ENCODE measurements at regions not wholly inside any gene's neighbourhood (a gene's known extent, or its start where the extent isn't known, plus 50 kb on each side); places are given as distances from the start of the nearest gene placed in this dataset.

DNA sequence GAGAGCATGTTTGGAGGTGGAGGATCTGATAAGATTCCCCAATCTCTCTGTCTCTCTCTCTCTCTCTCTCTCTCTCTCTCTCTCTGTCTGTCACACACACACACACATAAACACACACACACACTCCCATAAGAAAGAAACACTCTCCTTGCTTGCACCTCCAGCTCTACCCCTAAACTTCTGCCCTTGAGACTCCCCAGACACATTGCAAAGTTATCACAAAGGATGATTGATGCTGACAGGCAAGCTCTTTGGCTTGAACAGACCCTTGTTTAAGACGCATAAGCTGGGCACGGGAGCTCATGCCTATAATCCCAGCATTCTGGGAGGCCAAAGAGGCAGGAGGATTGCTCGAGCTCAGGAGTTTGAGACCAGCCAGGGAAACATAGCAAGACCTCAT is 78.2 kb downstream of the NAV1 start:
- H3K4me3 ChIP-seq (ENCODE audit: low read depth, low read length), result no peak overlapping the region
- TF ChIP-seq, protein P1, sequence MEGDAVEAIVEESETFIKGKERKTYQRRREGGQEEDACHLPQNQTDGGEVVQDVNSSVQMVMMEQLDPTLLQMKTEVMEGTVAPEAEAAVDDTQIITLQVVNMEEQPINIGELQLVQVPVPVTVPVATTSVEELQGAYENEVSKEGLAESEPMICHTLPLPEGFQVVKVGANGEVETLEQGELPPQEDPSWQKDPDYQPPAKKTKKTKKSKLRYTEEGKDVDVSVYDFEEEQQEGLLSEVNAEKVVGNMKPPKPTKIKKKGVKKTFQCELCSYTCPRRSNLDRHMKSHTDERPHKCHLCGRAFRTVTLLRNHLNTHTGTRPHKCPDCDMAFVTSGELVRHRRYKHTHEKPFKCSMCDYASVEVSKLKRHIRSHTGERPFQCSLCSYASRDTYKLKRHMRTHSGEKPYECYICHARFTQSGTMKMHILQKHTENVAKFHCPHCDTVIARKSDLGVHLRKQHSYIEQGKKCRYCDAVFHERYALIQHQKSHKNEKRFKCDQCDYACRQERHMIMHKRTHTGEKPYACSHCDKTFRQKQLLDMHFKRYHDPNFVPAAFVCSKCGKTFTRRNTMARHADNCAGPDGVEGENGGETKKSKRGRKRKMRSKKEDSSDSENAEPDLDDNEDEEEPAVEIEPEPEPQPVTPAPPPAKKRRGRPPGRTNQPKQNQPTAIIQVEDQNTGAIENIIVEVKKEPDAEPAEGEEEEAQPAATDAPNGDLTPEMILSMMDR (IDR thresholded peaks at IDR 0.05; ENCODE audit: low read depth, low read length), result no peak
- no peaks in the 10 kb centered on the region for H3K36me3 ChIP-seq
- peaks cover 11% of the 10 kb centered on the region for H3K4me1 ChIP-seq
- no peaks in the 10 kb centered on the region for H3K27me3 ChIP-seq
- no peaks in the 10 kb centered on the region for H3K9me3 ChIP-seq
- no peak for DNase-seq

DNA sequence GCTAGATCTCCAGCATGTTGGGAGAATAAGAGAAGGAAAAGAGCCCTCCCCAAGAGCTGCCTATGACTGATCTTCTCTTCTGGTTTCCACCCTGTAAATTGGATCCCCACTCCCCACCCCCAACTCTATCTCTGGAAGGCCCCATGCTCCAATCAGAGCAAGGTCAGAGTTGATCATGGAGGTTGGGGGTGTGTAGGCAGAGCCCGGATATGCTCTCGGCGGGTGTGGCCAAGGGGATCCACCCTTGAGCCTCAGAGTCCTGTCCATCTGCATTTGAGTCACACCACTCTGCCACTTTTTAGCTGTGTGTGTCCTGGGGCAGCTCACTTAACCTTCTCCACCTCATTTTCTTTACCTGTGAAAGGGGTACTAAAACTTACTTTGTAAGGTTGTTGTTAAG is 79.5 kb downstream of the NAV1 start:
- DNase-seq, result no peak
- Histone ChIP-seq H3K4me1 (peaks cover 12% of the 10 kb centered on the region), H3K4me3 (ENCODE audit: low read depth, low read length) (no peak overlapping the region), H3K27me3 (no peaks in the 10 kb centered on the region), H3K9me3 (no peaks in the 10 kb centered on the region), H3K36me3 (no peaks in the 10 kb centered on the region; the same call in 1 of the 2 replicates)
- TF ChIP-seq, protein P1 (IDR thresholded peaks at IDR 0.05; ENCODE audit: low read depth, low read length), result no peak

DNA sequence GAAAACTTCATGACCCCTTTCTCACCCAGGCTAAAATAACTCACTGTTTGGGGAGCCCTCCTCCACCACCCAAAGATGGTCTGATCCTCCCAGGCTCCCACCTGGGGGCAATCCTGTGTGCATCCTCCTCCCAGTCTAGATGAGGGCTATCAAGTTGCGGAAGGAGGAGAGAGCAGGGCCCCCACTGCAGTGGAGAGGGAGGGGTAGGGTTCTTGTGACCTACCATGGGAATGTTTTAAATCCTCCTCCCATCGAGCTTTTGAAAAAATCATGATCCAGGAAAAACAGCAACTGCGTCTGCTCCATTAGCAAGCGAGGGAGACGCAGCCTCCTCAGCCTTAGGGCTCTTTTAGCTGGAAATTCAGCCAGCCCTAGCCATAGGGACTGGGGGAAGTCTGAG is 80.0 kb downstream of the NAV1 start:
- Histone ChIP-seq H3K27me3 (no peaks in the 10 kb centered on the region), H3K4me1 (peaks cover 12% of the 10 kb centered on the region), H3K9me3 (no peaks in the 10 kb centered on the region), H3K36me3 (no peaks in the 10 kb centered on the region; the same call in 1 of the 2 replicates), H3K4me3 (ENCODE audit: low read depth, low read length) (no peak overlapping the region)
- DNase-seq, result no peak
- TF ChIP-seq, protein P1 (IDR thresholded peaks at IDR 0.05; ENCODE audit: low read depth, low read length), result no peak

DNA sequence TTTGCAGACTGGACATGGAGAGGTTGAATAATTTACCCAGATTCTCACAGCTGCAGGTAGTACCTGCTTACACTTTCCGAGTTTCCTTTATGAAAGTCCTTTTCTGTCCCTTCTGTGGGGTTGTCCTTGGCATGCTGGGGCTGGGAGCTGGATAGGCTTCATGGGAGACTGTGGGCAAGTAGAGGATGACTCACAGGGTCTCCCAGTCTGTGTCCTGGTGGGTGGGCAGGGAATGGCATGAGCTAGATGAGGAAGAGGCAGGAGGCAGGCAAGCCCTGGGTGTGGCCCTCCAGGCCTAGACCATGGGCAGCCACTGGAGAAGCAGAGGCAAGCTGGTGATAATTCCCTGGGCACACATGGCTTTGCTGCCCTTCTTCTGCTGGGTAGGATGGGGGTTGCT is 80.6 kb downstream of the NAV1 start:
- Histone ChIP-seq H3K4me1 (peaks cover 12% of the 10 kb centered on the region), H3K4me3 (ENCODE audit: low read depth, low read length) (no peak overlapping the region), H3K36me3 (no peaks in the 10 kb centered on the region; the same call in 1 of the 2 replicates), H3K27me3 (no peaks in the 10 kb centered on the region), H3K9me3 (no peaks in the 10 kb centered on the region)
- TF ChIP-seq, protein P1 (IDR thresholded peaks at IDR 0.05; ENCODE audit: low read depth, low read length), result no peak
- DNase-seq, result no peak

DNA sequence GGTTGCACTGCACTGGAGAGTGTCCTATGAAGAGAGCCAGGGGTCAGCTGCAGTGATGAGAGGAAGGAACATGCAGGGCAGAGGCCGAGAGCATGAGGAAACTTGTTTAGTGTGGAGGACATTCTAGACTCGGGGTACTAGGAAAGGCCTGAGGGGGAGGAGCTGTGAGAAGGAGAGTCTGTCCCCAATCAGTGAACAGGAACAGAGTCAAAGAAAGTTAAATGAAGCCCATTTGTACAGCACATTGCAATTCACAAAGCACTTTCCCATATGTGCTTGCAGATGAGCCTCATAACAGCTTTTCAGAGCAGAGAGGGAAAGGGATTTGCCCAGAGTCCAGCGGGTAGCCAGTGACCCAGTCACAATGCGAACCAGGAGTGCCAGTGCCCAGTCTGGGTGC is 83.4 kb downstream of the NAV1 start:
- Histone ChIP-seq H3K4me3 (ENCODE audit: low read depth, low read length) (no peak overlapping the region), H3K9me3 (no peaks in the 10 kb centered on the region), H3K36me3 (no peaks in the 10 kb centered on the region; the same call in 1 of the 2 replicates), H3K27me3 (no peaks in the 10 kb centered on the region), H3K4me1 (peaks cover 12% of the 10 kb centered on the region)
- DNase-seq, result no peak
- TF ChIP-seq, protein P1 (IDR thresholded peaks at IDR 0.05; ENCODE audit: low read depth, low read length), result no peak

DNA sequence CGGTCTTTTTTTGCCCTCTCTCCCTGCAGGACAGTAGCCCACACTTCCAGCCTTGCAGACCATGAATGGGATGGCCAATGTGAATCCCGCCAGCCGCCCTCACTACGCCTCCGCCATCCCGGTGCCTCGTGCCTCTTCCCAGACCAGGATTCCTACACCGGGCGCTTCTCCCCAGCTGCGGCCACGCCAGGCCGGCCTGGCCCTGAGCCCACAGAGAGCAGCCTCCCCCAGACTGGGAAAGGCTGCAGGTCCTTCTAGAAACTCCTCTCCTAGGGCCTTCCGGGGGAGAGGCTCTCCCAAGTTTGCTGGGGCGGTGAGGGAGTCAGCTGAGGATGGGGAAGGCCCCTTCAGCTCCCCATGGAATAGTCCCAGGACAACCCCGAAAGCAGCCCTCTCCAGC is 83.9 kb downstream of the NAV1 start:
- peaks cover 12% of the 10 kb centered on the region for H3K4me1 ChIP-seq
- no peak for DNase-seq
- H3K27me3 ChIP-seq, result no peaks in the 10 kb centered on the region
- H3K9me3 ChIP-seq, result no peaks in the 10 kb centered on the region
- no peaks in the 10 kb centered on the region; the same call in 1 of the 2 replicates for H3K36me3 ChIP-seq
- no peak overlapping the region for H3K4me3 ChIP-seq (ENCODE audit: low read depth, low read length)
- TF ChIP-seq, protein P1 (IDR thresholded peaks at IDR 0.05; ENCODE audit: low read depth, low read length), result no peak
